Neural cell (in vitro differentiated cells): ENCODE measurements at regions not wholly inside any gene's neighbourhood (a gene's known extent, or its start where the extent isn't known, plus 50 kb on each side); places are given as distances from the start of the nearest gene placed in this dataset.

Experiments used
- CTCF ChIP-seq: fragments of 450-650 bp; IDR thresholded peaks from 2 replicates; pipeline ENCODE4 v1.5.1; 2014; ENCODE audit warnings: antibody characterized with exemption, mild to moderate bottlenecking, moderate library complexity; ENCODE audit not compliant: poor library complexity, severe bottlenecking
- EP300 ChIP-seq: fragments of 450-650 bp; conservative IDR thresholded peaks from 2 replicates; pipeline ENCODE4 v1.6.1; 2014; ENCODE audit warnings: antibody characterized with exemption, mild to moderate bottlenecking, moderate library complexity; ENCODE audit not compliant: poor library complexity, severe bottlenecking
- EZH2 ChIP-seq: fragments of 200-600, 300-800 bp; shearing (Covaris generic), sonication (generic); IDR thresholded peaks from 2 replicates; pipeline ENCODE4 v1.6.1; 2014; ENCODE audit warnings: antibody characterized with exemption, low read length, borderline replicate concordance, mild to moderate bottlenecking; ENCODE audit not compliant: insufficient read depth, poor library complexity, severe bottlenecking
- MXI1 ChIP-seq: fragments of 450-650 bp; conservative IDR thresholded peaks from 2 replicates; pipeline ENCODE4 v1.6.1; 2014; ENCODE audit warnings: antibody characterized with exemption, mild to moderate bottlenecking; ENCODE audit not compliant: poor library complexity, severe bottlenecking
- POLR2AphosphoS5 ChIP-seq: IDR thresholded peaks from 2 replicates; pipeline ENCODE4 v1.6.1; 2012
- RAD21 ChIP-seq: fragments of 450-650 bp; conservative IDR thresholded peaks from 2 replicates; pipeline ENCODE4 v1.6.1; 2014; ENCODE audit warnings: antibody characterized with exemption, mild to moderate bottlenecking, moderate library complexity
- REST ChIP-seq: IDR thresholded peaks from 2 replicates; pipeline ENCODE4 v1.6.1; 2012; ENCODE audit warnings: borderline replicate concordance
- SMC3 ChIP-seq: fragments of 450-650 bp; conservative IDR thresholded peaks from 2 replicates; pipeline ENCODE4 v1.6.1; 2014; ENCODE audit warnings: antibody characterized with exemption, mild to moderate bottlenecking, moderate library complexity; ENCODE audit not compliant: poor library complexity

DNA sequence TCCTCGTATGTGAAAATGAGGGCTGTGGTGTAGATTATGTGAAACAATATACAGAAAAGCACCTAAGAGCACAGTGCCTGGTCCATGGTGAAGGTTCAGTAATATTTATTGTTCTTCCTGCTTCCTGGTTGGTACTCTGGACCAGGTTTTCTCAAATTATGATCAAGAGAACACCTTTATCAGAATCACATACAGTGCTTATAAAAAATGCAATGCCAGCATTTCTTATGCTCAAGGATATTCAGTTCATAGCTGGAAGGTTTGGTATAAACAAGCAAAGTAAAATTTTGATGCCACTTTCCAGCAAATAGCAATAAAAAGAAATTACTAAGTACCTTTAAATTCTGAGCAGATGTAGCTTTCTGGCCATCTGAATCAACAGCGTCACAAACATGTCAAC lies 1412.4 kb downstream of the RPA4 start:
- TF ChIP-seq RAD21, result no peak
- TF ChIP-seq REST, result no peak
- TF ChIP-seq CTCF, result no peak
- no peak for TF ChIP-seq POLR2AphosphoS5
- TF ChIP-seq EZH2, result no peak
- no peak for TF ChIP-seq SMC3
- TF ChIP-seq EP300, result no peak
- TF ChIP-seq MXI1, result no peak
